Adrenal gland (tissue), 9 donors: ENCODE measurements at regions not wholly inside any gene's neighbourhood (a gene's known extent, or its start where the extent isn't known, plus 50 kb on each side); places are given as distances from the start of the nearest gene placed in this dataset.
A peak's percentile ranks its signal among the peaks of the same experiment; 100 is the strongest.

Experiments
- DNase-seq, 7 donors: peaks; one replicate each; pipeline ENCODE4 v3.0.0-alpha.2; 2019 to 2020
- H3K27ac ChIP-seq, 5 donors: fragments of 200-600 bp; sonication (generic) in 4 of 5; 1 replicate in 3 of 5; 2 replicates in 2 of 5; pipeline versions ENCODE4 v1.5.1 to v1.8.0; 2016 to 2020; ENCODE audit warnings: mild to moderate bottlenecking in 1 of 5
- H3K27me3 ChIP-seq: fragments of 200-600 bp; 2 replicates; pipeline ENCODE4 v1.8.0; 2021
- H3K36me3 ChIP-seq, 2 donors: fragments of 200-600 bp; replicated peaks in 1 of 2; 1 replicate in 1 of 2; 2 replicates in 1 of 2; pipeline versions ENCODE4 v1.5.1 to v1.8.0; 2018 to 2022
- H3K4me1 ChIP-seq, 2 donors: fragments of 200-600 bp; replicated peaks in 1 of 2; 1 replicate in 1 of 2; 2 replicates in 1 of 2; pipeline versions ENCODE4 v1.5.1 to v1.8.0; 2018 to 2021
- H3K4me3 ChIP-seq, 4 donors: fragments of 200-600 bp; sonication (generic) in 3 of 4; one replicate each; pipeline ENCODE4 v1.5.1; 2016 to 2018
- H3K9me3 ChIP-seq, 3 donors: fragments of 200-600 bp; sonication (generic) in 1 of 3; replicated peaks in 1 of 3; 1 replicate in 2 of 3; 2 replicates in 1 of 3; pipeline versions ENCODE4 v1.5.1 to v1.8.0; 2016 to 2021
- POLR2A ChIP-seq, 2 donors: fragments of 450-650 bp; IDR thresholded peaks; one replicate each; pipeline ENCODE4 v1.6.1; 2017; ENCODE audit warnings: antibody characterized with exemption in 2 of 2, mild to moderate bottlenecking in 2 of 2, moderate library complexity in 1 of 2
- WGBS, 4 donors: extraction: QIAGEN DNeasy Blood & Tissue Kit in 2 of 4; methylation state at CpG; one replicate each; pipeline versions ENCODE4 v1.1.5 to v1.1.7; 2013 to 2017; 5-methylcytosine and 5-hydroxymethylcytosine counted together
- intact Hi-C, 2 donors: fragments of 100-400 bp; cut with DNase I; formaldehyde crosslinking; loops; one replicate each; pipeline versions ENCODE4 v1.14.1 to v1.15.0; 2022 to 2023
- TF ChIP-seq, protein P1 (sequence below), 6 experiments: fragments of 450-650 bp in 4 of 6; fragments of 200-600 bp in 2 of 6; sonication (generic) in 1 of 6; IDR thresholded peaks; 1 replicate in 5 of 6; 2 replicates in 1 of 6; pipeline versions ENCODE4 v1.5.1 to v1.8.0; 2016 to 2021; ENCODE audit warnings: antibody characterized with exemption in 6 of 6, mild to moderate bottlenecking in 2 of 6, moderate library complexity in 1 of 6
- donor health status: healthy with polysubstance abuse.
- donor health status: Bipolar disorder and iron deficiency.
- donor health status: DM: yes; HTN: yes; CAD: no.
- donor health status: DM: no; HTN: no; CAD: no.
- donor health status: DM: no; HTN: no; CAD: no.

- H3K4me3 ChIP-seq = no peak overlapping the region
- H3K9me3 ChIP-seq = no peaks in the 10 kb centered on the region
- no peak for DNase-seq
- whole genome bisulfite sequencing, 4 donors = 43 to 86% (median 70%) methylated on average over 1 to 6 of the region's 6 CpGs
- intact Hi-C loops = no loop called here
- no peaks in the 10 kb centered on the region for H3K36me3 ChIP-seq
- no peaks in the 10 kb centered on the region for H3K27me3 ChIP-seq
- no peak for TF ChIP-seq POLR2A (IDR thresholded peaks at IDR 0.05)
- TF ChIP-seq, protein P1, sequence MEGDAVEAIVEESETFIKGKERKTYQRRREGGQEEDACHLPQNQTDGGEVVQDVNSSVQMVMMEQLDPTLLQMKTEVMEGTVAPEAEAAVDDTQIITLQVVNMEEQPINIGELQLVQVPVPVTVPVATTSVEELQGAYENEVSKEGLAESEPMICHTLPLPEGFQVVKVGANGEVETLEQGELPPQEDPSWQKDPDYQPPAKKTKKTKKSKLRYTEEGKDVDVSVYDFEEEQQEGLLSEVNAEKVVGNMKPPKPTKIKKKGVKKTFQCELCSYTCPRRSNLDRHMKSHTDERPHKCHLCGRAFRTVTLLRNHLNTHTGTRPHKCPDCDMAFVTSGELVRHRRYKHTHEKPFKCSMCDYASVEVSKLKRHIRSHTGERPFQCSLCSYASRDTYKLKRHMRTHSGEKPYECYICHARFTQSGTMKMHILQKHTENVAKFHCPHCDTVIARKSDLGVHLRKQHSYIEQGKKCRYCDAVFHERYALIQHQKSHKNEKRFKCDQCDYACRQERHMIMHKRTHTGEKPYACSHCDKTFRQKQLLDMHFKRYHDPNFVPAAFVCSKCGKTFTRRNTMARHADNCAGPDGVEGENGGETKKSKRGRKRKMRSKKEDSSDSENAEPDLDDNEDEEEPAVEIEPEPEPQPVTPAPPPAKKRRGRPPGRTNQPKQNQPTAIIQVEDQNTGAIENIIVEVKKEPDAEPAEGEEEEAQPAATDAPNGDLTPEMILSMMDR (IDR thresholded peaks at IDR 0.05) = no peak
- H3K27ac ChIP-seq = no peak overlapping the region
- no peaks in the 10 kb centered on the region for H3K4me1 ChIP-seq
Observed at GRCh38 chr17:77749321-77749751, 209.2 kb upstream of the TNRC6C start.

- H3K9me3 ChIP-seq = no peaks in the 10 kb centered on the region
- 84 to 93% (median 89%) methylated on average over 5 to 7 of the region's 7 CpGs for whole genome bisulfite sequencing, 4 donors
- intact Hi-C loops = no loop called here
- H3K27ac ChIP-seq = no peak overlapping the region
- H3K36me3 ChIP-seq = no peaks in the 10 kb centered on the region
- DNase-seq = no peak
- no peaks in the 10 kb centered on the region for H3K4me1 ChIP-seq
- TF ChIP-seq, protein P1 (IDR thresholded peaks at IDR 0.05) = no peak
- no peak for TF ChIP-seq POLR2A (IDR thresholded peaks at IDR 0.05)
- no peaks in the 10 kb centered on the region for H3K27me3 ChIP-seq
- H3K4me3 ChIP-seq = no peak overlapping the region
Observed at GRCh38 chr17:77749989-77750388, 208.5 kb upstream of the TNRC6C start.

DNA sequence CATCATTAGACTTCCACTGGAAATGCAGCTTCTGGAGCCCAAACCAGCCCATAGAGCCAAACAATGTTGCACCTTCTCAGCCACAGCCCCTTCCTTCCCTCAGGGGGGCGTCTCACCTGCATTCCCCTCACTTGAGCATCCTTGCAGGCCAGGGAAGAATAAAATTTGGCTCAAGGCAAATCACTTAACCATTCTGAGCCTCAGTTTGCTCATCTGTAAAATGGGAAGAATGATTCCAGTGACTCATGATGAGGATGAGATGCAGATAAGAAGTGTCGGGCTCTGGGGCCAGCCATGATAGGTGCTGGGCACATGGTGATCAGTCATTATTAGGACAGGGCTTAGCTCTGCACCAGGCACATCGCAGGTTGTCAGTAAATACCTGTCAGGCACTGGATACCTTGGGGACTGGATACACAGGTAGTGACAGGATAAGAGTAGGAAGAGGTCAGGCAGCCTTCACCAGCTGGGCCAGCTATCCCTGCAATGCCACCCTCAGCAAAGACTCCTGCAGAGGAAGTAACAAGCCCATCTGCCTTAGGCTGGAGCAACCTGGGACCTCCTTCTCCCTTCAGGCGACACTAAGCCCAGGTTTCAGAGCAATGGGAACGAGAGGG, 208.0 kb upstream of the TNRC6C start:
- Histone ChIP-seq H3K4me1 (no peaks in the 10 kb centered on the region), H3K36me3 (no peaks in the 10 kb centered on the region), H3K27ac (no peak overlapping the region), H3K4me3 (no peak overlapping the region), H3K27me3 (no peaks in the 10 kb centered on the region), H3K9me3 (no peaks in the 10 kb centered on the region)
- WGBS, 4 donors = 79 to 88% (median 81%) methylated on average over 5 of the region's 5 CpGs
- DNase-seq = peak in 1 of 7 donors; percentile 2
- TF ChIP-seq, protein P1 (IDR thresholded peaks at IDR 0.05) = no peak
- no peak for TF ChIP-seq POLR2A (IDR thresholded peaks at IDR 0.05)
- intact Hi-C loops = no loop called here

DNA sequence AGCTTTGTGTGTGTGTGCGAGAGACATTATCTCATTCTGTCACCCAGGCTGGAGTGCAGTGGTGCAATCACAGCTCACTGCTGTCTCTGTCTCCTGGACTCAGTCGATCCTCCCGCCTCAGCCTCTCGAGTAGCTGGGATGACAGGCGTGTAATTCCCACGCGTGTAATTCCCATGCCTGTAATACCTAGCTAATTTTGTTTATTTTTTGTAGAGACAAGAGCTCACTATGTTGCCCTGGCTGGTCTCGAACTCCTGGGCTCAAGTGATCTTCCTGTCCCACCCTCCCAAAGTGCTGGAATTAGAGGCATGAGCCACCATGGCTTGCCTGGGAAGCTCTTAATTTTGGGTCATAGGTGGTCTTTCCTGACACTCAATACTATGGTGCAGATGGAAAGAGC, 205.3 kb upstream of the TNRC6C start:
- H3K27me3 ChIP-seq = no peaks in the 10 kb centered on the region
- no peak for DNase-seq
- WGBS, 4 donors = 87 to 94% (median 90%) methylated on average over 8 of the region's 8 CpGs
- H3K27ac ChIP-seq = no peak overlapping the region
- intact Hi-C loops = no loop called here
- no peak overlapping the region for H3K4me3 ChIP-seq
- no peaks in the 10 kb centered on the region for H3K36me3 ChIP-seq
- no peaks in the 10 kb centered on the region for H3K9me3 ChIP-seq
- TF ChIP-seq, protein P1 (IDR thresholded peaks at IDR 0.05) = no peak
- no peak for TF ChIP-seq POLR2A (IDR thresholded peaks at IDR 0.05)
- H3K4me1 ChIP-seq = no peaks in the 10 kb centered on the region
